ENCODE measurements at regions not wholly inside any gene's neighbourhood (a gene's known extent, or its start where the extent isn't known, plus 50 kb on each side); places are given as distances from the start of the nearest gene placed in this dataset.

DNA sequence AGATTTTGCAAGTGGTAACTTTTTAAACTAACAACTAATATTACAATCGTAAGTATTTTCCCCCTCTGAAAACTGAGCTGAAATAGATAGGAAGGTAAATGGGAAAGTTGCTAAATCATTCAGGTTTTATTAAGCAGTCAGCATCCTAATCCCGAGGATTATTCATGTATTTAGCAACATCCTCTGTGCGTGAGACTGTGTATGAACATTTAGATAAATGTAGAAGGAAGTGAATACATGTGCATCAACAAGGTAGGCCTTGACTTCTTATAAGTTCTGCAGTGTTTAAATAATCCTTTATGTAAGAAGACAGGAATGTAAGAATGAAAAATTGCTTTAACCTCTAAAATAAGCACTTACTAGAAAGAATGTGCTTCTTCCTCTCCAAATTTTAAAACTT lies 745.9 kb upstream of the TENM4 start (continued):
- TF ChIP-seq ATF3 (IDR thresholded peaks at IDR 0.05; ENCODE audit: insufficient read depth, low read depth, low read length) (no peak), NANOG (IDR thresholded peaks at IDR 0.05; ENCODE audit: insufficient read depth, low read depth, low read length, poor library complexity, severe bottlenecking) (no peak)

All from H1 (cell line).